HepG2 (cell line): ENCODE measurements at regions not wholly inside any gene's neighbourhood (a gene's known extent, or its start where the extent isn't known, plus 50 kb on each side); places are given as distances from the start of the nearest gene placed in this dataset.

Source experiments
- ATAC-seq: fragments of 200-7000 bp; cut with Tn5 transposase; 3 replicates; pipeline ENCODE4 v1.9.1; 2020; ENCODE audit warnings: mild to moderate bottlenecking, moderate library complexity
- BruUV-seq: library from RNA; stranded (reverse); fragments of 400-500 nt; replicated peaks from 2 replicates; lab custom pipeline; 2021; lab: Mats Ljungman, UMichigan
- CTCF ChIA-PET: fragments of 300-600 bp; formaldehyde crosslinking; extraction: SDS; loops from one replicate; lab custom pipeline; 2021; ENCODE audit warnings: low total read pairs, inconsistent platforms, low intra/inter-chr PET ratio; lab: Yijun Ruan, JAX
- POLR2A ChIA-PET: fragments of 350-600 bp; sonication (Branson Sonifier 250); formaldehyde crosslinking; loops from one replicate; lab custom pipeline; 2020; ENCODE audit warnings: antibody characterized with exemption, inconsistent platforms; lab: Yijun Ruan, JAX
- DNase-seq: peaks from one replicate; pipeline ENCODE4 v3.0.0-alpha.2; 2015; ENCODE audit warnings: low spot score
- FAIRE-seq: peaks from 3 replicates; lab custom pipeline; 2011; peaks lifted over from hg19 to GRCh38; lab: Jason Lieb, UNC
- H2AFZ ChIP-seq: one replicate; pipeline ENCODE4 v1.6.1; 2011; ENCODE audit warnings: low read length, inconsistent platforms
- H3K27ac ChIP-seq: fragments of 300-600 bp; 3 replicates; pipeline ENCODE4 v1.8.0; 2011; ENCODE audit warnings: mixed run types, mild to moderate bottlenecking, mixed read lengths, low read length, inconsistent platforms; ENCODE audit not compliant: insufficient read depth; ENCODE audit errors: extremely low read length
- H3K27me3 ChIP-seq, 2 experiments: fragments of 200-600 bp in 1 of 2; 2 replicates in 1 of 2; 3 replicates in 1 of 2; pipeline versions ENCODE4 v1.6.0 to v1.8.0; 2011; ENCODE audit warnings: low read length in 2 of 2, mild to moderate bottlenecking in 2 of 2, moderate library complexity in 2 of 2, inconsistent platforms in 1 of 2; ENCODE audit not compliant: insufficient read depth in 2 of 2, control insufficient read depth in 1 of 2
- H3K36me3 ChIP-seq, 2 experiments: fragments of 200-600 bp in 1 of 2; replicated peaks in 1 of 2; 2 replicates in 1 of 2; 3 replicates in 1 of 2; pipeline versions ENCODE4 v1.5.1 to v1.8.0; 2011; ENCODE audit warnings: low read length in 2 of 2, inconsistent platforms in 1 of 2; ENCODE audit not compliant: insufficient read depth in 2 of 2, control insufficient read depth in 1 of 2
- H3K4me1 ChIP-seq: 2 replicates; pipeline ENCODE4 v1.5.1; 2012; ENCODE audit warnings: low read length, inconsistent platforms; ENCODE audit not compliant: insufficient read depth
- H3K4me2 ChIP-seq: 2 replicates; pipeline ENCODE4 v1.6.0; 2011; ENCODE audit warnings: low read depth, low read length, inconsistent platforms
- H3K4me3 ChIP-seq, 3 experiments: fragments of 200-600 bp in 1 of 3; sonication (generic), shearing (Covaris generic) in 1 of 3; replicated peaks in 1 of 3; 2 replicates each; pipeline ENCODE4 v1.5.1; 2011 to 2016; ENCODE audit warnings: low read length in 3 of 3, inconsistent platforms in 2 of 3, low read depth in 2 of 3, mild to moderate bottlenecking in 2 of 3, control low read depth in 1 of 3, mixed read lengths in 1 of 3; ENCODE audit not compliant: insufficient read depth in 1 of 3
- H3K79me2 ChIP-seq: one replicate; pipeline ENCODE4 v1.6.1; 2011; ENCODE audit warnings: low read length, inconsistent platforms; ENCODE audit not compliant: insufficient read depth
- H3K9ac ChIP-seq: 2 replicates; pipeline ENCODE4 v1.6.0; 2011; ENCODE audit warnings: mild to moderate bottlenecking, low read depth, low read length, inconsistent platforms; ENCODE audit not compliant: insufficient read depth
- H3K9me3 ChIP-seq: 2 replicates; pipeline ENCODE4 v1.5.1; 2012; ENCODE audit warnings: mild to moderate bottlenecking, low read length
- H4K20me1 ChIP-seq: 2 replicates; pipeline ENCODE4 v1.6.0; 2011; ENCODE audit warnings: inconsistent platforms, mild to moderate bottlenecking, low read length, moderate library complexity; ENCODE audit not compliant: insufficient read depth
- ARHGAP35 ChIP-seq: sonication (generic); formaldehyde crosslinking; IDR thresholded peaks from 2 replicates; pipeline ENCODE4 v1.9.0; 2022; ENCODE audit warnings: mild to moderate bottlenecking, inconsistent platforms, moderate library complexity, missing genetic modification reagents, borderline replicate concordance
- CHD2 ChIP-seq: IDR thresholded peaks from 2 replicates; pipeline ENCODE4 v1.6.1; 2011; ENCODE audit warnings: low read depth, low read length, improper control_type of control experiment
- CREBL2 ChIP-seq: sonication (generic); formaldehyde crosslinking; IDR thresholded peaks from 2 replicates; pipeline ENCODE4 v1.8.1; 2023; ENCODE audit warnings: missing genetic modification reagents, mild to moderate bottlenecking, borderline replicate concordance
- CSRNP1 ChIP-seq: sonication (generic); formaldehyde crosslinking; IDR thresholded peaks from 2 replicates; pipeline ENCODE4 v1.8.1; 2023; ENCODE audit warnings: mild to moderate bottlenecking, missing genetic modification reagents
- DNMT3B ChIP-seq: conservative IDR thresholded peaks from 2 replicates; pipeline ENCODE4 v1.6.1; 2016; ENCODE audit warnings: missing biosample characterization, control low read depth
- DPF2 ChIP-seq: sonication (generic); formaldehyde crosslinking; IDR thresholded peaks from 2 replicates; pipeline ENCODE4 v1.4.0; 2020; ENCODE audit warnings: mild to moderate bottlenecking, low read depth, missing genetic modification reagents, borderline replicate concordance
- PPARG ChIP-seq: conservative IDR thresholded peaks from 2 replicates; pipeline ENCODE4 v1.6.1; 2016; ENCODE audit warnings: missing biosample characterization, missing genetic modification reagents
- PRDM10 ChIP-seq: sonication (generic); formaldehyde crosslinking; IDR thresholded peaks from 2 replicates; pipeline ENCODE4 v1.4.0; 2020; ENCODE audit warnings: low read depth, missing genetic modification reagents
- RAD51 ChIP-seq: fragments of 450-650 bp; IDR thresholded peaks from 2 replicates; pipeline ENCODE4 v1.6.1; 2016; ENCODE audit warnings: borderline replicate concordance
- SMARCC2 ChIP-seq: fragments of 450-650 bp; IDR thresholded peaks from 2 replicates; pipeline ENCODE4 v1.6.1; 2017; ENCODE audit warnings: antibody characterized with exemption, mild to moderate bottlenecking
- ZNF12 ChIP-seq: sonication (generic); formaldehyde crosslinking; IDR thresholded peaks from 2 replicates; pipeline ENCODE4 v1.5.0; 2020; ENCODE audit warnings: missing genetic modification reagents
- ZNF17 ChIP-seq: sonication (generic); formaldehyde crosslinking; IDR thresholded peaks from 2 replicates; pipeline ENCODE4 v1.5.0; 2020; ENCODE audit warnings: mild to moderate bottlenecking, missing genetic modification reagents
- ZNF343 ChIP-seq: sonication (generic); formaldehyde crosslinking; IDR thresholded peaks from 2 replicates; pipeline ENCODE4 v1.4.0; 2020; ENCODE audit warnings: mild to moderate bottlenecking, missing genetic modification reagents
- ZNF383 ChIP-seq: sonication (generic); formaldehyde crosslinking; IDR thresholded peaks from 2 replicates; pipeline ENCODE4 v1.4.0; 2020; ENCODE audit warnings: missing genetic modification reagents, mild to moderate bottlenecking, borderline replicate concordance
- ZNF558 ChIP-seq: sonication (generic); formaldehyde crosslinking; IDR thresholded peaks from 2 replicates; pipeline ENCODE4 v1.9.0; 2022; ENCODE audit warnings: mild to moderate bottlenecking, missing genetic modification reagents, borderline replicate concordance
- WGBS: methylation state at CpG from one replicate; pipeline ENCODE4 v1.1.6; 2017; ENCODE audit warnings: low lambda C conversion rate; 5-methylcytosine and 5-hydroxymethylcytosine counted together
- in situ Hi-C: cut with HindIII; loops from 2 replicates; pipeline ENCODE4 v1.10.0; 2017; ENCODE audit warnings: low pct_unique_long_range_greater_than_20kb; ENCODE audit not compliant: extremely low pct_ligation_motif_present
- intact Hi-C: fragments of 100-400 bp; cut with micrococcal nuclease; formaldehyde crosslinking; loops from one replicate; pipeline ENCODE4 v1.10.0; 2022; ENCODE audit not compliant: unreplicated experiment

GRCh38 chr9:134556531-134557068 lies 85.0 kb upstream of the COL5A1 start:
- WGBS = 19% methylated on average over 11 of the region's 15 CpGs
- H3K4me3 ChIP-seq = no peak overlapping the region
- ChIA-PET POLR2A (no interaction called here), CTCF (no interaction called here)
- intact Hi-C loops (no loop called here), in situ Hi-C loops (no loop called here)
- H3K79me2 ChIP-seq = no peaks in the 10 kb centered on the region
- H3K4me1 ChIP-seq = no peaks in the 10 kb centered on the region
- H3K27me3 ChIP-seq = peaks cover 3 to 72% of the 10 kb centered on the region in 2 experiments; a peak in 4 of 5 replicates
- no peak overlapping the region for H2AFZ ChIP-seq
- H3K36me3 ChIP-seq = no peaks in the 10 kb centered on the region
- H3K27ac ChIP-seq = no peak overlapping the region
- DNase-seq = no peak
- TF ChIP-seq SMARCC2 (no peak), PPARG (CRISPR knock-in tag) (no peak), DPF2 (CRISPR knock-in tag) (no peak), DNMT3B (CRISPR knock-in tag) (no peak), RAD51 (no peak), CSRNP1 (no peak), CHD2 (no peak), ARHGAP35 (no peak), PRDM10 (CRISPR knock-in tag) (no peak), ZNF383 (CRISPR knock-in tag) (no peak), ZNF343 (CRISPR knock-in tag) (no peak), ZNF17 (no peak), ZNF12 (CRISPR knock-in tag) (no peak), ZNF558 (CRISPR knock-in tag) (no peak), CREBL2 (CRISPR knock-in tag) (no peak)
- no peaks in the 10 kb centered on the region for H4K20me1 ChIP-seq
- no peak overlapping the region for H3K9ac ChIP-seq
- no peaks in the 10 kb centered on the region for H3K9me3 ChIP-seq
- no peak for ATAC-seq
- FAIRE-seq = no peak
- no TSS peak for BruUV-seq
- no peak overlapping the region for H3K4me2 ChIP-seq
